ENCODE measurements at regions not wholly inside any gene's neighbourhood (a gene's known extent, or its start where the extent isn't known, plus 50 kb on each side); places are given as distances from the start of the nearest gene placed in this dataset.

- DNase-seq = no peak
Measured at GRCh38 chr2:116874021-116874420, 940.5 kb upstream of the DDX18 start.

GRCh38 chr2:116877274-116877673 lies 937.2 kb upstream of the DDX18 start:
- H3K9ac ChIP-seq (ENCODE audit: low read length in 3 of 3) = no peak overlapping the region
- no peaks in the 10 kb centered on the region for H3K36me3 ChIP-seq (ENCODE audit: control insufficient read depth in 2 of 3, insufficient read depth in 3 of 3, low read length in 3 of 3)
- intact Hi-C loops (cut with DNase I) = no loop called here
- no peaks in the 10 kb centered on the region for H3K4me1 ChIP-seq (ENCODE audit: control insufficient read depth in 2 of 3, insufficient read depth in 2 of 3, low read depth in 1 of 3, low read length in 3 of 3)
- H3K27me3 ChIP-seq (ENCODE audit: control insufficient read depth, insufficient read depth, low read length) = no peaks in the 10 kb centered on the region
- no peak overlapping the region for H3K4me3 ChIP-seq (ENCODE audit: low read length in 3 of 3)
- no peak for TF ChIP-seq CTCF (IDR thresholded peaks at IDR 0.05; ENCODE audit: borderline replicate concordance, extremely low read depth, insufficient read depth)
- FAIRE-seq = no peak
- no peak overlapping the region for H3K27ac ChIP-seq (ENCODE audit: low read depth in 2 of 2, low read length in 2 of 2)
- no peak for DNase-seq
- peaks cover 0 to 2% (median 0%) of the 10 kb centered on the region in 3 donors for H3K9me3 ChIP-seq (ENCODE audit: control insufficient read depth in 2 of 3, insufficient read depth in 1 of 3, low read length in 3 of 3)

More at GRCh38 chr2:116874021-116874420, 940.5 kb upstream of the DDX18 start:
- Histone ChIP-seq H3K4me3 (ENCODE audit: low read length in 3 of 3) (no peak overlapping the region), H3K9me3 (ENCODE audit: control insufficient read depth in 2 of 3, insufficient read depth in 1 of 3, low read length in 3 of 3) (no peaks in the 10 kb centered on the region), H3K27ac (ENCODE audit: low read depth in 2 of 2, low read length in 2 of 2) (no peak overlapping the region), H3K4me1 (ENCODE audit: control insufficient read depth in 2 of 3, insufficient read depth in 2 of 3, low read depth in 1 of 3, low read length in 3 of 3) (no peaks in the 10 kb centered on the region), H3K36me3 (ENCODE audit: control insufficient read depth in 2 of 3, insufficient read depth in 3 of 3, low read length in 3 of 3) (no peaks in the 10 kb centered on the region), H3K27me3 (ENCODE audit: control insufficient read depth, insufficient read depth, low read length) (no peaks in the 10 kb centered on the region), H3K9ac (ENCODE audit: low read length in 3 of 3) (no peak overlapping the region)
- FAIRE-seq = no peak
- intact Hi-C loops (cut with DNase I) = no loop called here
- no peak for TF ChIP-seq CTCF (IDR thresholded peaks at IDR 0.05; ENCODE audit: borderline replicate concordance, extremely low read depth, insufficient read depth)

- DNase-seq (no peak), FAIRE-seq (no peak)
- Histone ChIP-seq H3K4me3 (ENCODE audit: low read length in 3 of 3) (no peak overlapping the region), H3K9ac (ENCODE audit: low read length in 3 of 3) (no peak overlapping the region), H3K9me3 (ENCODE audit: control insufficient read depth in 2 of 3, insufficient read depth in 1 of 3, low read length in 3 of 3) (peaks cover 0 to 2% (median 0%) of the 10 kb centered on the region in 3 donors), H3K4me1 (ENCODE audit: control insufficient read depth in 2 of 3, insufficient read depth in 2 of 3, low read depth in 1 of 3, low read length in 3 of 3) (no peaks in the 10 kb centered on the region), H3K36me3 (ENCODE audit: control insufficient read depth in 2 of 3, insufficient read depth in 3 of 3, low read length in 3 of 3) (no peaks in the 10 kb centered on the region), H3K27ac (ENCODE audit: low read depth in 2 of 2, low read length in 2 of 2) (no peak overlapping the region), H3K27me3 (ENCODE audit: control insufficient read depth, insufficient read depth, low read length) (no peaks in the 10 kb centered on the region)
- intact Hi-C loops (cut with DNase I) = no loop called here
- TF ChIP-seq CTCF (IDR thresholded peaks at IDR 0.05; ENCODE audit: borderline replicate concordance, extremely low read depth, insufficient read depth) = no peak
Measured at GRCh38 chr2:116877944-116878343, 936.5 kb upstream of the DDX18 start.

GRCh38 chr2:116879650-116880160 lies 934.8 kb upstream of the DDX18 start:
- H3K9ac ChIP-seq (ENCODE audit: low read length in 3 of 3) = no peak overlapping the region
- no peak overlapping the region for H3K4me3 ChIP-seq (ENCODE audit: low read length in 3 of 3)
- H3K27ac ChIP-seq (ENCODE audit: low read depth in 2 of 2, low read length in 2 of 2) = no peak overlapping the region
- H3K36me3 ChIP-seq (ENCODE audit: control insufficient read depth in 2 of 3, insufficient read depth in 3 of 3, low read length in 3 of 3) = no peaks in the 10 kb centered on the region
- DNase-seq (peak in 3 of 5 donors; percentile 37 to 62 (median 56)), FAIRE-seq (no peak)
- H3K9me3 ChIP-seq (ENCODE audit: control insufficient read depth in 2 of 3, insufficient read depth in 1 of 3, low read length in 3 of 3) = peaks cover 0 to 2% (median 0%) of the 10 kb centered on the region in 3 donors
- no peaks in the 10 kb centered on the region for H3K27me3 ChIP-seq (ENCODE audit: control insufficient read depth, insufficient read depth, low read length)
- no peaks in the 10 kb centered on the region for H3K4me1 ChIP-seq (ENCODE audit: control insufficient read depth in 2 of 3, insufficient read depth in 2 of 3, low read depth in 1 of 3, low read length in 3 of 3)
- intact Hi-C loops (cut with DNase I) = no loop called here
- TF ChIP-seq CTCF (IDR thresholded peaks at IDR 0.05; ENCODE audit: borderline replicate concordance, extremely low read depth, insufficient read depth) = no peak

Data from kidney (tissue), 13 donors.